CD4-positive, CD25-positive, alpha-beta regulatory T cell (primary cell): ENCODE measurements at regions not wholly inside any gene's neighbourhood (a gene's known extent, or its start where the extent isn't known, plus 50 kb on each side); places are given as distances from the start of the nearest gene placed in this dataset.

Source experiments
- ATAC-seq, 2 donors: fragments of 150-1000 bp; cut with Tn5 transposase; one replicate each; pipeline ENCODE4 v1.10.0; 2021; ENCODE audit warnings: low read depth in 2 of 2, moderate number of reproducible peaks in 2 of 2, moderate library complexity in 1 of 2
- DNase-seq, 3 donors: peaks; one replicate each; pipeline versions ENCODE4 v3.0.0 to v3.0.0-alpha.2; 2012 to 2022; ENCODE audit warnings: mixed read lengths in 1 of 3
- H3K27ac ChIP-seq: one replicate; pipeline ENCODE4 v1.7.0; 2013; ENCODE audit warnings: mild to moderate bottlenecking, low read length; ENCODE audit not compliant: insufficient read depth, poor library complexity, severe bottlenecking
- H3K27me3 ChIP-seq: one replicate; pipeline ENCODE4 v1.7.0; 2013; ENCODE audit warnings: low read length; ENCODE audit not compliant: control insufficient read depth, insufficient read depth
- H3K36me3 ChIP-seq: one replicate; pipeline ENCODE4 v1.7.0; 2013; ENCODE audit warnings: mild to moderate bottlenecking, low read length, moderate library complexity; ENCODE audit not compliant: control insufficient read depth, insufficient read depth
- H3K4me1 ChIP-seq: 2 replicates; pipeline ENCODE4 v1.7.0; 2013; ENCODE audit warnings: mild to moderate bottlenecking, low read length; ENCODE audit not compliant: insufficient read depth, control insufficient read depth, poor library complexity, severe bottlenecking
- H3K4me3 ChIP-seq: one replicate; pipeline ENCODE4 v1.7.0; 2013; ENCODE audit warnings: low read depth, mild to moderate bottlenecking, low read length, moderate library complexity
- H3K9me3 ChIP-seq, 2 experiments: 1 replicate in 1 of 2; 2 replicates in 1 of 2; pipeline ENCODE4 v1.7.0; 2013; ENCODE audit warnings: low read length in 2 of 2, mild to moderate bottlenecking in 1 of 2, moderate library complexity in 1 of 2; ENCODE audit not compliant: control insufficient read depth in 2 of 2
- H3K27ac Mint-ChIP-seq, 3 donors: one replicate each; pipeline ENCODE4 v1.8.0; 2020 to 2022; ENCODE audit warnings: mild to moderate bottlenecking in 3 of 3, mixed read lengths in 3 of 3, moderate library complexity in 2 of 3
- H3K27me3 Mint-ChIP-seq: one replicate; pipeline ENCODE4 v1.8.0; 2022; ENCODE audit warnings: mild to moderate bottlenecking, mixed read lengths
- H3K36me3 Mint-ChIP-seq: one replicate; pipeline ENCODE4 v1.8.0; 2020; ENCODE audit warnings: mixed read lengths
- H3K4me1 Mint-ChIP-seq, 4 donors: one replicate each; pipeline ENCODE4 v1.8.0; 2020 to 2022; ENCODE audit warnings: mixed read lengths in 4 of 4, mild to moderate bottlenecking in 1 of 4
- H3K4me3 Mint-ChIP-seq, 4 donors: one replicate each; pipeline ENCODE4 v1.8.0; 2020 to 2022; ENCODE audit warnings: mild to moderate bottlenecking in 4 of 4, mixed read lengths in 4 of 4, moderate library complexity in 3 of 4
- H3K9me3 Mint-ChIP-seq, 7 donors: one replicate each; pipeline ENCODE4 v1.8.0; 2020 to 2022; ENCODE audit warnings: mixed read lengths in 7 of 7, mild to moderate bottlenecking in 3 of 7, moderate library complexity in 2 of 7

DNA sequence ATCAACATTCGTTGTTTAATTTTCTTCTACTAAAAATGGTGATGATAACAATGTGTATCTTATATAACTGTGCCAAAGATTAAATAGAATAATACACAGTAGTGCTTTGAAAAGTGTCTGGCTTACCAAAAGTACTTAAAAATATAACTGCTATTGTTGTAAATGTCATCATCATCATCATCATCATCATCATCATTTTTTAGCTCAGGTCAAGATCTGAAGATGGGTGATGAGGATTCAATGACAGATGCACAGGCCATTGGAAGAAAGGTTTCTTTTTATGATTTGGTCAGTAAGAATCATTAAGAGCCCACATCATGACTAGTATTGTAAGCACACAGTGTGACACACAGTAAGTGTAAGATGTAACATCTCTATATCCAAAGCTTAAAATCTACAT, 795.2 kb downstream of the SLC4A3 start:
- H3K9me3 ChIP-seq, result no peaks in the 10 kb centered on the region
- peaks cover 0 to 12% (median 2%) of the 10 kb centered on the region in 7 donors for H3K9me3 Mint-ChIP-seq
- no peak overlapping the region for H3K4me3 Mint-ChIP-seq
- no peak for ATAC-seq
- no peaks in the 10 kb centered on the region for H3K36me3 Mint-ChIP-seq
- no peak for DNase-seq
- H3K27ac ChIP-seq, result no peak overlapping the region
- H3K4me1 Mint-ChIP-seq, result peaks cover 0 to 4% (median 0%) of the 10 kb centered on the region in 4 donors
- H3K27ac Mint-ChIP-seq, result no peak overlapping the region
- no peaks in the 10 kb centered on the region for H3K36me3 ChIP-seq
- no peaks in the 10 kb centered on the region for H3K4me1 ChIP-seq
- no peak overlapping the region for H3K4me3 ChIP-seq
- H3K27me3 Mint-ChIP-seq, result no peaks in the 10 kb centered on the region
- H3K27me3 ChIP-seq, result no peaks in the 10 kb centered on the region

DNA sequence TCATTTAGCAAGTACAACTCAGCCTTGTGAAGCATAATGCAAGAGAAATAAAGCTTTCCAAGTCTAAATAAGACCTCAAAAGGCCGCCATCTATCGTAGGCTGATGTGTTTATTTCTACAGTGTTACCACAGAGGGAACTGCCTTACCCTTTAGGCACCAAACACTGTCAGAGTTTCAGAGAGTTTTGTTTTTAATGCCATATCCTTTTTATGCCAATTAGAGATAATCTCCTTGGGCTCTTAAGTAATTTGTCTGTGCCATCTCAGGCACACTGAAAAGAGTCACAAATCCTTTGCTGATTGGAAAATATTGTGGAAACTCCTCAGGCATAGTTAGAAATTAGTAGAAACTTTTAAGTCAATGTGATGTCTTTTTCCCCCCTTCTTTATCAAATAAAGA, 797.1 kb downstream of the SLC4A3 start:
- H3K27me3 ChIP-seq, result no peaks in the 10 kb centered on the region
- no peak for ATAC-seq
- DNase-seq, result no peak
- Mint-ChIP-seq H3K27me3 (no peaks in the 10 kb centered on the region), H3K4me3 (no peak overlapping the region), H3K4me1 (peaks cover 0 to 4% (median 0%) of the 10 kb centered on the region in 4 donors), H3K36me3 (no peaks in the 10 kb centered on the region), H3K27ac (no peak overlapping the region), H3K9me3 (peaks cover 0 to 12% (median 2%) of the 10 kb centered on the region in 7 donors)
- H3K4me1 ChIP-seq, result no peaks in the 10 kb centered on the region
- H3K27ac ChIP-seq, result no peak overlapping the region
- H3K9me3 ChIP-seq, result no peaks in the 10 kb centered on the region
- no peak overlapping the region for H3K4me3 ChIP-seq
- H3K36me3 ChIP-seq, result no peaks in the 10 kb centered on the region

DNA sequence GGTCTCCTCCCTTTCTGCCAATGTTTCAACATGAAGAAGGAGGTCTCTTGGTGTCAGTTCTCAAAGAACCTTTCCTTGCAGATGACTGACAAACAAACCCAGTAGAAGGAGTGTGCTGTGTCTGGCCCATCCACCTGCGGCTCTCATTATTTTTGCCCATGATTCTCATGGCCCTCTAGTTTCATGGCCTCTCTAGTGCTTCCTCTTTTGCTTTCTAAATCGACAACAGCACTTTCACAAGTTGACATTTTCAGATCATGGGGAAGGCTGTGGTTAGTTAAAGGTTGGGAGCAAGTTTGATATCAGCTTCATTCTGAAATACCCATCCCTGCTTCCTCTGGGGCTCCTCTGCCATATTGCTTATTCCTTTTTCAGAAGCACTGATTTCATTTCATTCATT, 805.2 kb downstream of the SLC4A3 start:
- Histone ChIP-seq H3K4me1 (no peaks in the 10 kb centered on the region), H3K4me3 (no peak overlapping the region), H3K36me3 (no peaks in the 10 kb centered on the region), H3K27ac (no peak overlapping the region), H3K9me3 (no peaks in the 10 kb centered on the region), H3K27me3 (no peaks in the 10 kb centered on the region)
- H3K9me3 Mint-ChIP-seq, result peaks cover 0 to 3% (median 0%) of the 10 kb centered on the region in 7 donors
- H3K36me3 Mint-ChIP-seq, result no peaks in the 10 kb centered on the region
- no peak for DNase-seq
- H3K4me1 Mint-ChIP-seq, result no peaks in the 10 kb centered on the region
- no peak for ATAC-seq
- no peak overlapping the region for H3K27ac Mint-ChIP-seq
- no peaks in the 10 kb centered on the region for H3K27me3 Mint-ChIP-seq
- no peak overlapping the region for H3K4me3 Mint-ChIP-seq

GRCh38 chr2:220433131-220433530, 805.7 kb downstream of the SLC4A3 start:
- H3K27ac ChIP-seq, result no peak overlapping the region
- no peaks in the 10 kb centered on the region for H3K4me1 ChIP-seq
- no peaks in the 10 kb centered on the region for H3K9me3 ChIP-seq
- Mint-ChIP-seq H3K9me3 (peaks cover 0 to 3% (median 0%) of the 10 kb centered on the region in 7 donors), H3K27ac (no peak overlapping the region), H3K4me1 (no peaks in the 10 kb centered on the region), H3K36me3 (no peaks in the 10 kb centered on the region), H3K4me3 (no peak overlapping the region), H3K27me3 (no peaks in the 10 kb centered on the region)
- ATAC-seq, result no peak
- no peak for DNase-seq
- no peaks in the 10 kb centered on the region for H3K27me3 ChIP-seq
- no peaks in the 10 kb centered on the region for H3K36me3 ChIP-seq
- H3K4me3 ChIP-seq, result no peak overlapping the region

GRCh38 chr2:220434385-220434784, 807.0 kb downstream of the SLC4A3 start:
- peaks cover 0 to 7% (median 3%) of the 10 kb centered on the region in 7 donors for H3K9me3 Mint-ChIP-seq
- Histone ChIP-seq H3K27ac (no peak overlapping the region), H3K9me3 (no peaks in the 10 kb centered on the region), H3K4me3 (no peak overlapping the region), H3K4me1 (no peaks in the 10 kb centered on the region), H3K27me3 (no peaks in the 10 kb centered on the region), H3K36me3 (no peaks in the 10 kb centered on the region)
- no peaks in the 10 kb centered on the region for H3K4me1 Mint-ChIP-seq
- ATAC-seq (no peak), DNase-seq (no peak)
- H3K27ac Mint-ChIP-seq, result no peak overlapping the region
- no peaks in the 10 kb centered on the region for H3K27me3 Mint-ChIP-seq
- no peaks in the 10 kb centered on the region for H3K36me3 Mint-ChIP-seq
- no peak overlapping the region for H3K4me3 Mint-ChIP-seq

GRCh38 chr2:220437938-220438337, 810.5 kb downstream of the SLC4A3 start:
- no peak overlapping the region for H3K4me3 Mint-ChIP-seq
- no peaks in the 10 kb centered on the region for H3K27me3 Mint-ChIP-seq
- ATAC-seq (no peak), DNase-seq (no peak)
- no peak overlapping the region for H3K27ac Mint-ChIP-seq
- Histone ChIP-seq H3K4me1 (no peaks in the 10 kb centered on the region), H3K27me3 (no peaks in the 10 kb centered on the region), H3K4me3 (no peak overlapping the region), H3K36me3 (no peaks in the 10 kb centered on the region), H3K27ac (no peak overlapping the region), H3K9me3 (no peaks in the 10 kb centered on the region)
- H3K36me3 Mint-ChIP-seq, result no peaks in the 10 kb centered on the region
- H3K9me3 Mint-ChIP-seq, result peaks cover 0 to 10% (median 3%) of the 10 kb centered on the region in 7 donors
- no peaks in the 10 kb centered on the region for H3K4me1 Mint-ChIP-seq

- H3K27me3 Mint-ChIP-seq, result no peaks in the 10 kb centered on the region
- ATAC-seq, result no peak
- no peak overlapping the region for H3K27ac Mint-ChIP-seq
- no peak overlapping the region for H3K4me3 ChIP-seq
- no peaks in the 10 kb centered on the region for H3K36me3 ChIP-seq
- no peak overlapping the region for H3K27ac ChIP-seq
- no peaks in the 10 kb centered on the region for H3K27me3 ChIP-seq
- no peaks in the 10 kb centered on the region for H3K4me1 Mint-ChIP-seq
- H3K36me3 Mint-ChIP-seq, result no peaks in the 10 kb centered on the region
- no peaks in the 10 kb centered on the region for H3K4me1 ChIP-seq
- peaks cover 0 to 7% (median 3%) of the 10 kb centered on the region in 7 donors for H3K9me3 Mint-ChIP-seq
- no peak for DNase-seq
- H3K4me3 Mint-ChIP-seq, result no peak overlapping the region
- no peaks in the 10 kb centered on the region for H3K9me3 ChIP-seq
Measured at GRCh38 chr2:220440731-220441130, 813.3 kb downstream of the SLC4A3 start.

GRCh38 chr2:220441404-220441803, 814.0 kb downstream of the SLC4A3 start:
- Histone ChIP-seq H3K27me3 (no peaks in the 10 kb centered on the region), H3K36me3 (no peaks in the 10 kb centered on the region), H3K4me1 (no peaks in the 10 kb centered on the region), H3K27ac (no peak overlapping the region), H3K4me3 (no peak overlapping the region), H3K9me3 (no peaks in the 10 kb centered on the region)
- peaks cover 0 to 8% (median 3%) of the 10 kb centered on the region in 7 donors for H3K9me3 Mint-ChIP-seq
- H3K27ac Mint-ChIP-seq, result no peak overlapping the region
- ATAC-seq, result no peak
- no peak for DNase-seq
- H3K4me3 Mint-ChIP-seq, result no peak overlapping the region
- H3K4me1 Mint-ChIP-seq, result no peaks in the 10 kb centered on the region
- H3K27me3 Mint-ChIP-seq, result no peaks in the 10 kb centered on the region
- no peaks in the 10 kb centered on the region for H3K36me3 Mint-ChIP-seq
